ENCODE measurements at regions not wholly inside any gene's neighbourhood (a gene's known extent, or its start where the extent isn't known, plus 50 kb on each side); places are given as distances from the start of the nearest gene placed in this dataset.

DNA sequence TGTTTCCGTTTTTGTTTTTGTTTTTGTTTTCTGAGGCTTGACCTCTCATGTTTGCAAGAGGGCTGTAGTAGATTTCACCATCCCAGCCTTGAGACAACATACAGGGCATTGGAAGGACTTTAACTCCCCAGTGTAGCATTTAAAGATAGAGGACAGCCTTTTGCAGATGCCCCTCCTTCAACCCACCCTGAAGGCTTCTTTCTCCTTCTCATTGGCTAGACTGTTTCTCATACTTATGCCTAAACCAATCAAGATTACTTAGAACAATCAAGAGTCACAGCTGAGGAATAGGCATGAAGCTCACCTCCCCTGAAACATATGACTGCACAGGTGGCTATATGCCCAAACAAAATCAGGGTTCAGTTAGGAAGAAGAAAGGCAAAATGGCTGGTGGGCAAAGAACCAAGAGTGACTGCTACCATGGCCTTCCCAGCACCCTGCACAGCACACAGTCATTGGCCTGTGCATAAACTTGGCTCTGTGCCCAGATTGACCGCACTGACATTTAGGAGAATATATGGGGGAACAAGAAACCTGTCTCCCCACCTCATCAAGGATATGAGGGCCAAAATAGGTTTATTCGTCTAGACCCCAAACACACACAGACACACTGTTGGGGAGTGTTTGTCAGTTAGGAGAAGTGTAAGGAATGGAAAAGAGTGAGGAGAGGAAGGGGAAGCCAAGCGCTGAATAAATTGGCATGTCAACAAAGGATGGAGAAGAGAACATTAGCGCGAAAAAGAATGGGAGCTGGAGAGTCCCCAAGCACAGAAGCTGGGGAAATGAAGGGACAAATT is 137.3 kb upstream of the RANBP3L start:
- TF ChIP-seq, protein P1, sequence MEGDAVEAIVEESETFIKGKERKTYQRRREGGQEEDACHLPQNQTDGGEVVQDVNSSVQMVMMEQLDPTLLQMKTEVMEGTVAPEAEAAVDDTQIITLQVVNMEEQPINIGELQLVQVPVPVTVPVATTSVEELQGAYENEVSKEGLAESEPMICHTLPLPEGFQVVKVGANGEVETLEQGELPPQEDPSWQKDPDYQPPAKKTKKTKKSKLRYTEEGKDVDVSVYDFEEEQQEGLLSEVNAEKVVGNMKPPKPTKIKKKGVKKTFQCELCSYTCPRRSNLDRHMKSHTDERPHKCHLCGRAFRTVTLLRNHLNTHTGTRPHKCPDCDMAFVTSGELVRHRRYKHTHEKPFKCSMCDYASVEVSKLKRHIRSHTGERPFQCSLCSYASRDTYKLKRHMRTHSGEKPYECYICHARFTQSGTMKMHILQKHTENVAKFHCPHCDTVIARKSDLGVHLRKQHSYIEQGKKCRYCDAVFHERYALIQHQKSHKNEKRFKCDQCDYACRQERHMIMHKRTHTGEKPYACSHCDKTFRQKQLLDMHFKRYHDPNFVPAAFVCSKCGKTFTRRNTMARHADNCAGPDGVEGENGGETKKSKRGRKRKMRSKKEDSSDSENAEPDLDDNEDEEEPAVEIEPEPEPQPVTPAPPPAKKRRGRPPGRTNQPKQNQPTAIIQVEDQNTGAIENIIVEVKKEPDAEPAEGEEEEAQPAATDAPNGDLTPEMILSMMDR (IDR thresholded peaks at IDR 0.05; ENCODE audit: insufficient read depth, low read length) = no peak
- TF ChIP-seq SPI1 (IDR thresholded peaks at IDR 0.05; ENCODE audit: borderline replicate concordance, low read depth) (no peak), POLR2AphosphoS5 (IDR thresholded peaks at IDR 0.05; ENCODE audit: low read depth) (no peak)
- TF ChIP-seq, protein P2, sequence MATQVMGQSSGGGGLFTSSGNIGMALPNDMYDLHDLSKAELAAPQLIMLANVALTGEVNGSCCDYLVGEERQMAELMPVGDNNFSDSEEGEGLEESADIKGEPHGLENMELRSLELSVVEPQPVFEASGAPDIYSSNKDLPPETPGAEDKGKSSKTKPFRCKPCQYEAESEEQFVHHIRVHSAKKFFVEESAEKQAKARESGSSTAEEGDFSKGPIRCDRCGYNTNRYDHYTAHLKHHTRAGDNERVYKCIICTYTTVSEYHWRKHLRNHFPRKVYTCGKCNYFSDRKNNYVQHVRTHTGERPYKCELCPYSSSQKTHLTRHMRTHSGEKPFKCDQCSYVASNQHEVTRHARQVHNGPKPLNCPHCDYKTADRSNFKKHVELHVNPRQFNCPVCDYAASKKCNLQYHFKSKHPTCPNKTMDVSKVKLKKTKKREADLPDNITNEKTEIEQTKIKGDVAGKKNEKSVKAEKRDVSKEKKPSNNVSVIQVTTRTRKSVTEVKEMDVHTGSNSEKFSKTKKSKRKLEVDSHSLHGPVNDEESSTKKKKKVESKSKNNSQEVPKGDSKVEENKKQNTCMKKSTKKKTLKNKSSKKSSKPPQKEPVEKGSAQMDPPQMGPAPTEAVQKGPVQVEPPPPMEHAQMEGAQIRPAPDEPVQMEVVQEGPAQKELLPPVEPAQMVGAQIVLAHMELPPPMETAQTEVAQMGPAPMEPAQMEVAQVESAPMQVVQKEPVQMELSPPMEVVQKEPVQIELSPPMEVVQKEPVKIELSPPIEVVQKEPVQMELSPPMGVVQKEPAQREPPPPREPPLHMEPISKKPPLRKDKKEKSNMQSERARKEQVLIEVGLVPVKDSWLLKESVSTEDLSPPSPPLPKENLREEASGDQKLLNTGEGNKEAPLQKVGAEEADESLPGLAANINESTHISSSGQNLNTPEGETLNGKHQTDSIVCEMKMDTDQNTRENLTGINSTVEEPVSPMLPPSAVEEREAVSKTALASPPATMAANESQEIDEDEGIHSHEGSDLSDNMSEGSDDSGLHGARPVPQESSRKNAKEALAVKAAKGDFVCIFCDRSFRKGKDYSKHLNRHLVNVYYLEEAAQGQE (IDR thresholded peaks at IDR 0.05; ENCODE audit: insufficient replicate concordance, low read depth) = no peak

Measured in HL-60 (cell line).